ENCODE measurements at regions not wholly inside any gene's neighbourhood (a gene's known extent, or its start where the extent isn't known, plus 50 kb on each side); places are given as distances from the start of the nearest gene placed in this dataset.
"Not testable (repeated sequence)": the region's sequence is repeated elsewhere in the genome, so short reads cannot be mapped to it uniquely, and the experiment has no call there.

- TF ChIP-seq CTCF (IDR thresholded peaks at IDR 0.05; ENCODE audit: insufficient read depth, low read length, poor library complexity, severe bottlenecking); EZH2phosphoT487 (conservative IDR thresholded peaks at IDR 0.05; ENCODE audit: low read length): not testable (repeated sequence)
Measured at GRCh38 chr17:70953140-70953539, 783.8 kb downstream of the KCNJ2 start.
